DMS 273 (cell line): ENCODE measurements at regions not wholly inside any gene's neighbourhood (a gene's known extent, or its start where the extent isn't known, plus 50 kb on each side); places are given as distances from the start of the nearest gene placed in this dataset.
"Not testable (repeated sequence)": the region's sequence is repeated elsewhere in the genome, so short reads cannot be mapped to it uniquely, and the experiment has no call there.

ENCODE experiments used
- DNase-seq: peaks from one replicate; lab custom pipeline; 2025; ENCODE audit not compliant: unreplicated experiment; lab: John Stamatoyannopoulos, UW

- no peak for DNase-seq
These were observed 126.2 kb upstream of the WSCD1 start for GRCh38 chr17:5943982-5944381.

- no peak for DNase-seq
These were observed 122.4 kb upstream of the WSCD1 start for GRCh38 chr17:5947701-5948180.

- no peak for DNase-seq
These were observed 121.4 kb upstream of the WSCD1 start for GRCh38 chr17:5948811-5949210.

GRCh38 chr17:5950878-5951277, 119.3 kb upstream of the WSCD1 start:
- DNase-seq, result peak; percentile 37

GRCh38 chr17:5951912-5952311, 118.3 kb upstream of the WSCD1 start:
- no peak for DNase-seq

DNA sequence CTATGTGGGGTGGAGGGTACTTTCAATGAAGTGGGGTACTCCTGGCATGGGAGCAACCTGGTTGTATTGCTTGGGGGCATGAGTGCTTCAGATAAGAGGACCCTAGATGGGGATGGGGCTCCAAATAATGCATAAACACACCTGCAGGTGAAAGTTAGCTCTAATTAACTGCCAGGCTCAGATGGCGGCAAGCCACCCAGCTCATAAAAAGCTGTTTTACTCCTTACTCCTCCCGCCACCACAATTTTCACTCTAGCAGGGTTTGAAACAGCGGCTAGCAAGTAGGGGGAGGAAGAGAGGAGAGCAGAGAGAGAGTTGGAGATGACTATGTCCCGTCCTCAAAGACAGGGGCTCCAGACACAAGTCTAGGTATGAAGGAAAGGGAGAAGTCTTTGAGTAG, 117.7 kb upstream of the WSCD1 start:
- DNase-seq, result no peak

GRCh38 chr17:5955764-5956163, 114.4 kb upstream of the WSCD1 start:
- DNase-seq, result no peak

- no peak for DNase-seq
These were observed 111.3 kb upstream of the WSCD1 start for GRCh38 chr17:5958850-5959249.

DNA sequence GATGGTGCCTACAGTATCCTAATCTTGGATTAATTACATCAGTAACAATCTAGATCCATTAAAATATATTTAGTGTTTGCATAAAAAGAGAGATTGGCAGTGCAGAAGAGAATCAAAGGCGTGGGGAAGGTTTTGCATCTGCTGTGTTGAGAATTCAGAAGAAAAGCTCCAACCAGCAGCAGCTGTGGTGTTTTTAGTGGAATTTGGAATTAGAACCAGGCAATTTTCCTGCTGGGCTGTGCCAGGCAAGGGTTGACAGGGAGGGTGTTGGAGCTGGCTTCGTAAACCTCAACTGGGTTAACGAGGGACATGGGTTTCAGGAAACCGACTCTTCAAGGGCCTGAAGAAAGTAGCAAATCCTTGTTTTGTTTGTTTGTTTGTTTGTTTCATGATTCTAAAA, 107.8 kb upstream of the WSCD1 start:
- DNase-seq, result no peak

DNA sequence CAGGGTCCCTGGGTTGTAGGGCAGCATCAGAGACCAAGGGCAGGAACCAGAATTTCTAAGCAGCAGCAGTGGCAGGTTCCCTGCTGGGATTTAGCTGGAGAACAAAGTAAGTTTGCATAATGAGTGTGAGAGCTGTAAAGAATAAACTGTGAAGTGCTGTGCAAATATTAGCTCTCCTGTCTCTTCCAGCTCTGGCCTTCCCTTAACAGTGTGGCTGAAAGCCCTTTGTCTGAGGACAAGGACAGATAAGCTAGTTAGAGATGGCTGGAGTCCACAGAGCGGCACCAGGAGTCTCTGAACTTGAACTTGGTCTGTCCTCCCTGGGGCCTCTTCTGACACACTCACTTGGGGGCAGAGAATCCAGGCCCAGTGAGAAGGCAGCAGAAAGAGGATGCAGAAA, 98.2 kb upstream of the WSCD1 start:
- no peak for DNase-seq

- no peak for DNase-seq
These were observed 96.8 kb upstream of the WSCD1 start for GRCh38 chr17:5973410-5973809.

GRCh38 chr17:5975661-5976060, 94.5 kb upstream of the WSCD1 start:
- DNase-seq, result no peak

GRCh38 chr17:5976251-5976650, 93.9 kb upstream of the WSCD1 start:
- DNase-seq, result no peak

DNA sequence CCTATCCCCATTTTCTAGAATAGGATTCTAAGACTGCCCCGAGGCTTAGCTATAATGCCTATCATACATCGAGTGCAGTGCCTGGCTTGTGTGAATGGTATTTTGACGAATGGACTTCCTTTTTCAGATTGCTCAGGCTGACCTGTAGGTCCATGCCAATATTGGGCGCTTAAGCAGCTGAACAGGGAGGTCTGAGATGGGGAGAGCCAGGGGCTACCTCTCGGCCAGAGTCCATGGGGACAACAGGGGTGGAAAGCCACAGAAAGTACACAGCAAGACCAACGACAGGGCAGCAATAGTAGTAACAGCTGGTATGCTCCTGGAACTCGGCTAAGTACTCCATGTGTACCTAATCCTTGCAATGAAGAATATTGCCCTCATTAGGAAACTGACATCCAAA, 91.7 kb upstream of the WSCD1 start:
- DNase-seq, result no peak

- DNase-seq, result no peak
These were observed 89.2 kb upstream of the WSCD1 start for GRCh38 chr17:5980941-5981340.

- DNase-seq, result no peak
These were observed 83.5 kb upstream of the WSCD1 start for GRCh38 chr17:5986644-5987043.

DNA sequence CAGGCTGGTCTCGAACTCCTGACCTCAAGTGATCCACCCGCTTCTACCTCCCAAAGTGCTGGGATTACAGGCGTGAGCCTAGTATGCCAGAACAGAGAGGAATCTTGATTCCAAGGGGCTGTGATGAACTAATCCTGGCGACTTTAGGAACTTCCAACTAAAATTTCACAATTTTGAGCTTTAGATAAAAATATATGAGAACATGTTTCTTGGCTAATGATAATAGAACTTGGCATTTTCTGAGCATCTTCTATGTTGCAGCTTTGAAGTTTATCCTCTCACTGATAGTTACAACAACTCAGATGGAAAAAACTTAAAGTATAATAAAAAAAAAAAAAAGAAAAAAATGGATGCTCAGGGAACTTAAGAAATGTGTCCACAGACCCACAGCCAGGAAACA, 69.8 kb upstream of the WSCD1 start:
- DNase-seq, result no peak

GRCh38 chr17:6003221-6003620, 67.0 kb upstream of the WSCD1 start:
- DNase-seq, result not testable (repeated sequence)

DNA sequence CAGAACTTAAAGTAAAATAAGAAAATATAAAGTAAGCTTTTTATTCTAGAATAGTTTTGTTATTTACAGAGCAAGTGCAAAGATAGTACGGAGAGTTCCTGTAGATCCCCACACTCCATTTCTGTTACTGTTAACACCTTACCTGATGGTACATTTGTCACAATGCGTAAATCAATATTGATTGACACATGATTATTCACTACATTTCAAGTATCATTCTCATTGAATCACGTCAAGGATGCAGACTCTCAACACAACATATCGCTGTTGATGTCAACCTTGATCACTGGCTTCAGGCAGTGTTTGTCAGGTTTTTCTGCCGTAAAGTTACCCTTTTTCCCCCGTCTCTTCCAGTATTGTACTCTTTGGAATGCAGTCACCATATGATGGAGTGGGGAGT, 64.2 kb upstream of the WSCD1 start:
- no peak for DNase-seq

GRCh38 chr17:6011206-6011605, 59.0 kb upstream of the WSCD1 start:
- DNase-seq, result no peak

DNA sequence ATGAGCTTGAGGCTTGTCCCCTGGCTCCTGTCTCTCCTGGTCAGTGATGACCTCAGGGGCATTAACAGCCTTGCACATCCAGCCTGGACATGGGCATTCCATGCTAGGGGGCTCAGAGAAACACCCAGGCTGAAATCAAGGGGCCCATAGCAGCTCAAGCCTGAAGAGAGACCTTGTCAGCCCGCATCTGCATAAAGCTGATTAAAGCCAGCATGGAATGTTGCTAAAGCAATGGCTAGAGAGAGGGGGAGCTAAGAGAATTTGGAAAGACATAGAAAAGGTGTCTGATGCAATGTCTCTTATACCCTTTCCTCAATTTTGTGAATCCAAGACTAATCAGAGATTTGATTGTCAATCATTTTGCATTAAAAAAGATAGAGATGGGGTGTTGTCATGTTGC, 51.4 kb upstream of the WSCD1 start:
- no peak for DNase-seq

DNA sequence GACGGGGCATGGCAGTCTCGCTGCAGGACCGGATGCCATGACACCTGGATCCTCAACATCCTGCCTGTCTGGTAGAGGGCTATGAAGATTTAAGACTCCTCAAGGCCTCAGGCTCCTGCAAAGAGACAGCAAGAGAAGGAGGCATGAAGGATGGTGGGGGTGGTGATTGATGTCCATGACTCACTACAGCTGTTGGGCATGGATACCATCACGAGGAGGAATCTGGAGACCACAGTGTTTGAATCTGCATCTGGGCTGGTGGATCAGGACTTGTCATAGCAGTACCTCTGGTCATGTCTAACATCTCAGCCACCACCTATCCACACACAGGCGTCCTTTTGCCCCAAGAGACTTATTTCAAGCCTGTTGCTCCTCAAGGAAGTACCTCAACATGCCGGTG, 50.2 kb upstream of the WSCD1 start:
- DNase-seq, result no peak

GRCh38 chr17:6020376-6021010, 49.7 kb upstream of the WSCD1 start:
- no peak for DNase-seq
